Activated T-cell treated with anti-CD3 and anti-CD28 coated beads, Interleukin-2, amount 50 U/mL, for 1 hour (primary cell): ENCODE measurements at regions not wholly inside any gene's neighbourhood (a gene's known extent, or its start where the extent isn't known, plus 50 kb on each side); places are given as distances from the start of the nearest gene placed in this dataset.
"Not testable (repeated sequence)": the region's sequence is repeated elsewhere in the genome, so short reads cannot be mapped to it uniquely, and the experiment has no call there.

Source experiments
- DNase-seq: peaks from one replicate; pipeline ENCODE4 v3.0.0-alpha.2; 2020

- DNase-seq = no peak
Observed at GRCh38 chr10:4434105-4434504, 391.9 kb upstream of the AKR1E2 start.

GRCh38 chr10:4431114-4431863 is 394.7 kb upstream of the AKR1E2 start:
- DNase-seq = no peak

GRCh38 chr10:4429571-4429970 is 396.4 kb upstream of the AKR1E2 start:
- DNase-seq = no peak

GRCh38 chr10:4427532-4427931 is 398.5 kb upstream of the AKR1E2 start:
- no peak for DNase-seq

GRCh38 chr10:4426866-4427265 is 399.1 kb upstream of the AKR1E2 start:
- no peak for DNase-seq

GRCh38 chr10:4409319-4409718 is 416.7 kb upstream of the AKR1E2 start:
- DNase-seq = no peak

GRCh38 chr10:4407783-4408182 is 418.2 kb upstream of the AKR1E2 start:
- DNase-seq = no peak

GRCh38 chr10:4405828-4406227 is 420.2 kb upstream of the AKR1E2 start:
- no peak for DNase-seq

- DNase-seq = no peak
Observed at GRCh38 chr10:4403638-4404252, 422.3 kb upstream of the AKR1E2 start.

- DNase-seq = not testable (repeated sequence)
Observed at GRCh38 chr10:4401080-4401479, 424.9 kb upstream of the AKR1E2 start.

- no peak for DNase-seq
Observed at GRCh38 chr10:4399556-4399955, 426.5 kb upstream of the AKR1E2 start.

GRCh38 chr10:4398602-4399001 is 427.4 kb upstream of the AKR1E2 start:
- DNase-seq = no peak

GRCh38 chr10:4397337-4397736 is 428.7 kb upstream of the AKR1E2 start:
- no peak for DNase-seq

- DNase-seq = no peak
Observed at GRCh38 chr10:4396401-4397283, 429.4 kb upstream of the AKR1E2 start.

GRCh38 chr10:4395731-4396130 is 430.3 kb upstream of the AKR1E2 start:
- DNase-seq = no peak

- not testable (repeated sequence) for DNase-seq
Observed at GRCh38 chr10:4394455-4394854, 431.6 kb upstream of the AKR1E2 start.

- DNase-seq = no peak
Observed at GRCh38 chr10:4391683-4392082, 434.3 kb upstream of the AKR1E2 start.

GRCh38 chr10:4390219-4390618 is 435.8 kb upstream of the AKR1E2 start:
- no peak for DNase-seq

- DNase-seq = no peak
Observed at GRCh38 chr10:4385231-4385870, 440.7 kb upstream of the AKR1E2 start.

- DNase-seq = no peak
Observed at GRCh38 chr10:4384245-4384644, 441.8 kb upstream of the AKR1E2 start.

- no peak for DNase-seq
Observed at GRCh38 chr10:4383651-4384098, 442.3 kb upstream of the AKR1E2 start.

GRCh38 chr10:4382811-4383210 is 443.2 kb upstream of the AKR1E2 start:
- no peak for DNase-seq

- no peak for DNase-seq
Observed at GRCh38 chr10:4373612-4374011, 452.4 kb upstream of the AKR1E2 start.
